CD4-positive, alpha-beta T cell treated with Interleukin-4 for 4 hours (primary cell): ENCODE measurements at regions not wholly inside any gene's neighbourhood (a gene's known extent, or its start where the extent isn't known, plus 50 kb on each side); places are given as distances from the start of the nearest gene placed in this dataset.
"Not testable (repeated sequence)": the region's sequence is repeated elsewhere in the genome, so short reads cannot be mapped to it uniquely, and the experiment has no call there.

ENCODE experiments used
- DNase-seq: peaks from one replicate; pipeline ENCODE4 v3.0.0-alpha.2; 2020

GRCh38 chr2:2502201-2502549 is 171.1 kb upstream of the MYT1L start:
- DNase-seq, result no peak

DNA sequence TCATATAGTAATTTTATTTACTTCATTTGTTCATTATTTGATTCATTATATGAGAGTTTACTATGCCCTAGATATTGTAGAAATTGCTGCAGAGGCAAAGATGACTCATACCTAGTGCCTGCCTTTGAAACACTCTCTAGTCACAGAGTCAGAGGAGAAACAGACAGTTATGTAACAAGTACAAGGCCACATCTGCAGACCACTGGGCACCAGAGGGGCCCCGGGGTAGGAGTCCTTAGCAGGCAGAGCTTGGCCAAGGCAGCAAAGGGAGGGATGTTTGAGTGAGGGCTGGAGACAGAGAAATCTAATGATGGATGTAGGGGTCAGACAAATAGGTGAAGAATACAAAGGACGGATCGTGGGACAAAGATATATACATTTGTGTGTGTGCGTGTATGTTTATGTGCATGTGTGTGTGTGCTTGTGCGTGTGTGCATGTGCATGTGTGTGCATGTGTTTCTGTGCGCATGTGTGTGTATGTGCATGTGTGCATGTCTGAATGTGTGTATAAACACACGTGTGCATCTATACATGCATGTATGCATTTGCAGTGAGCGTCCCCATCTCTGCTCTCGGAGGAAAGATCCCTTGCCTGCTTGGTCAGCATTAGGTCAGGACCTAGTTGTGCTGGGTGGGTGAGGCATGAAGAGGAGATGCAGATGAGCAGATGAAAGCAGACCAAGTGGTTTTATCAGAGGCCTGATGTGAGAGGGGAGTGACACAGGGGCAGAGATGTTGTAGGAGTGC is 170.6 kb upstream of the MYT1L start:
- DNase-seq, result no peak

DNA sequence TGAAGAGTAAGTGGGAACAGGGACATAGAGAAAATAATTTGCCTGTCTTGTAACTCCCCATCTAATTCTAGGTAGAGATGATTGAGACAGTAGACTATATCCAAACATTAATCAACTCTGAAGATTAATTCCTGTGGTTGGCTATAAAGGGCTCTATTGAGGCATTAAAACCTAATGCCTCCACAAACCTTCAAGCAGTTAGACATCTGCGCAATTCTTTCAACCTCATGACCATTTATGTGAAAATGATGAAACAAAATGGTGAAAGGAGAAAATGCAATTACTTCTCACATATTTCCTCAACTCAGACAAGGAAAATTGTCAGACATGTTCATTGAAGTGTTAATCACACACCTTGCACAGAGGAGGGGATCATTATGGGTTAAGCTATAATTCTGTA is 164.5 kb upstream of the MYT1L start:
- no peak for DNase-seq

- no peak for DNase-seq
These were observed 162.4 kb upstream of the MYT1L start for GRCh38 chr2:2493496-2493895.

DNA sequence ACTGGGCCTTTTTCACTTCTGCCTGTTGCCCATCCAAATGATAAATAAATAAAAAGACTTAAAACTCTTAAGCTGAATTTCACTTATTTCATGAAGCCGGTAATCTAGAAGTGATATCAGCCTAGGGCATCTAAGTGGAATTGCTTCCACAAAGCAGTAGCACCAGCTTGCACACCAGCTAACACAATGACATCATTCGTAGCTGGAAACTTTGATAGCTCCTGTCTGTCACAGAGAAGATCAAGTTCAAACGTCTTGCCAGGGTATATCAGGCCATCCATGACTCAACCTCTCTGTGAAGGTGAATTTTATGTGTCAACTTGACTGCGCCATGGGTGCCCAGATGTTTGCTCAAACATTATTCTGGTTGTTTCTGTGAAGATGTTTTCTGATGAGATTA is 161.7 kb upstream of the MYT1L start:
- no peak for DNase-seq

- DNase-seq, result no peak
These were observed 160.9 kb upstream of the MYT1L start for GRCh38 chr2:2491964-2492363.

DNA sequence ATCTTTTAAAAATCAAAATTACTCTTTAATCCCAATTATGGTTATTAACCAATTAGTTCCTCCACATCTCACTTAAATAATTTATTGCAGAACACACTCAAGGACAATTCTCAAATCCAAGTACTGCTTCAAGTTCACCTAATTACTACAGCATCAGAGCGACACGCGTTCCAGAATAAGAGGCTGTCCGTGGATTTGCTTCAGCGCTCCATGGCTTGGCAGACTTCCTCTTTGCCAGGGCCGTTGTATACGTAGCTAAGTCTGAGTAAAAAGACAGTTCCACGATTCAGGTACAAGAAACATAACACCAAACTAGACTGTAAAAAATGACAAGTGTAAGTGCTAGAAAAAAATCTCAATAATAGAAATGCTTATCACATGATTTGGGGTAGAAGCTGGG is 153.2 kb upstream of the MYT1L start:
- DNase-seq, result no peak

- DNase-seq, result no peak
These were observed 151.8 kb upstream of the MYT1L start for GRCh38 chr2:2482851-2483250.

DNA sequence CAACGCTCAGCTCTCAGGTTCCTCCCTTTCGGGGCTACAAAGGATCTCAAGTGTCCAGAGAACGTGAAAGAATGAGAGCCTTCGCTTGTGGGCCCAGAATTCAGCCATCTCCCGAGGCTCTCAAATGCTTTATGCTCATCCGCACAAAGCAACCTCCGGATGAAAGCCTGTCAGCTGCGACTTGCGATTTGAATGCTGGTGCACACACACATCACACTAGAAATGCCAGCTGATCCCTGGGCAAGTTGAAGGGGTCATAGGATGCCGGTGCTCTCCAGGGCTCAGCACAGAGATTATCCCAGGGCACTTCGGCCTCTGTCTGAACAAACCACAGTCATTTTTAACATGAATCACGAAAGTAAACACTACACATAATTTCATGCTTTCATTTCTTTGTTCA is 141.8 kb upstream of the MYT1L start:
- DNase-seq, result no peak

DNA sequence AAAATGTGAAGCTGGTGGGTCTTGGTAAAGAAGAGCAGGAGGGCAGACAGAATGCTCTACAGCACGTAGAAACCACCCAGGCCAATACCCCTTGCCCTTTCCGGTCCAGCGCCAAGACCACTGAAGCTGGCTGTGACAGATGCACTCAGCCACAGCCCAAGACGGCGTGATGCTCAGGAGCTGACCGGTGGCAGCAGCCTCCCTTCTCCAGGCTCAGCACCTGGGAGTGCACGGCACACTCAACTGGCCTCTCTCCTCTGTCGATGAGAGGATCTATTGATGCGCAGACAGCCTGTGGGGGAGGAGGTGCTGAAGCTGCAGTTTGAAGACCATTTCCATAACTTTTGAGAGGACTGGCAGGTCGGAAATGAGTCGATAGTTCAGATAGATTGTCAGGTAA is 141.0 kb upstream of the MYT1L start:
- no peak for DNase-seq

DNA sequence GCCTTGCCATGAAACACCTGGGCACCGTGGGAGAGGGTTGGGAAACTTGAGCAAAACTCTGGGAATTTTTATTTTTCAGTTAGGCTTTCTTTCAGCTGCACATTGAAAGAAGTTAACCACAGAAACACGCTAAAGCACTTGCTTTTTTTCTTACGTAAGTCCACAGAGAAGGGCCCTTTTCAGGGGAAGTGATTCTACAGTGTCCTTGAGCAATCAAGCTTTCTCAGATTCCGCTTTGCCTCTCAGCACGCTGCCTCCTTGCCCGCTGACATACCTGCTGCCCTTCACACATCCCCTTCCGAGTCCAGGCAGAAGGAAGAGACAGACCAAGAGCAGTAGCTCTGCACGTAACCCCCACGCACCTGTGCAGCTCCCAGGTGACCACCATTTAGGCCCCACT is 135.5 kb upstream of the MYT1L start:
- DNase-seq, result no peak

DNA sequence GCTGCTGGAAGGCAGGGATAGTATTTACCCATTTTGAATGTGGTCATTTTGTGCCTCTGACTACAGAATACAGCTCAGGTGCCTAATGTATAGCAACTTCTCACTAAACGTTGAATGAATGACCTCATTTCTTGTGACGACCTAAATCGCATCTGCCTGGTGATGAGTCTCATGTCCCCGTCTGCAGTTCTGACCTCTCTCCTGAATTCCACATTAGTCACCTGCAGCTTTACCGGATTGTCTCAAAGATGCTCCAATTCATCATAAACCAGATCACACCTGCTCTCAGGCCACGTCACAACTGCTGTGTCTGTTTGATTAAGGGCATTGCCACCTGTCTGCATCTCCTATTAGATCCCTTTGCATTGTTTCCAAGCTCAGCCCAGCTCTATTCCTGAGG is 133.6 kb upstream of the MYT1L start:
- DNase-seq, result no peak

GRCh38 chr2:2464094-2464493 is 133.0 kb upstream of the MYT1L start:
- no peak for DNase-seq

- DNase-seq, result no peak
These were observed 125.6 kb upstream of the MYT1L start for GRCh38 chr2:2456721-2457120.

- DNase-seq, result no peak
These were observed 124.1 kb upstream of the MYT1L start for GRCh38 chr2:2455151-2455550.

DNA sequence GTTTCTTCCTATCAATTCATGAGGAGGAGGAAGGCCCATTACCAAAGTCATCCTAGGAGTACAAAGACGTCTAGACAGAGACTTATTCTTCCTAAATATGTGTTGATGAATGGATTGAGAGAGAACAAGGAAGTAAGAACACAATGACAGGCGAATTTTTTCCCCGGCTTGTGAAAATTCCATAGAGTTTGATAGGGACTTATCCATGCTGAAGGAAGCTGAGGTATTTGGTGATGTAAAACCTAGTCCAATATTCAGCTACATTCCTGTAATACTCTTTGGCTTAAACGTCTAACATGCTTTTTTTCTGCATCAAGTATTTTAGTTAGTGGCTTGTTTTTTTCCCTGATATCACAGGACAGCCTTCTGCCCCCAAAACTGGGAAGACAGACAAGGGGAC is 121.9 kb upstream of the MYT1L start:
- DNase-seq, result no peak

DNA sequence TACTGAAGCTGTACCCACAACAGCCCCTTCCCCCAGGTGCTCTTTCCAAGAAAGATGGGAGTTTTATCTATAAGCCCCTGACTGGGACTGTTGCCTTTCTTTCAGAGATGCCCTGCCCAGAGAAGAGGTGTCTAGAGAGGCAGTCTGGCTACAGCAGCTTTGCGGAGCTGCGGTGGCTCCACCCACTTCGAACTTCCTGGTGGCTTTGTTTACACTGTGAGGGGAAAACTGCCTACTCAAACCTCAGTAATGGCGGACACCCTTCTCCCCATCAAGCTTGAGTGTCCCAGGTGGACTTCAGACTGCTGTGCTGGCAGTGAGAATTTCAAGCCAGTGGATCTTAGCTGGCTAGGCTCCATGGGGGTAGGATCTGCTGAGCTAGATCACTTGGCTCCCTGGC is 120.2 kb upstream of the MYT1L start:
- not testable (repeated sequence) for DNase-seq

- DNase-seq, result no peak
These were observed 117.1 kb upstream of the MYT1L start for GRCh38 chr2:2448178-2448577.

GRCh38 chr2:2422621-2423020 is 91.5 kb upstream of the MYT1L start:
- no peak for DNase-seq

- no peak for DNase-seq
These were observed 82.5 kb upstream of the MYT1L start for GRCh38 chr2:2413525-2413924.

DNA sequence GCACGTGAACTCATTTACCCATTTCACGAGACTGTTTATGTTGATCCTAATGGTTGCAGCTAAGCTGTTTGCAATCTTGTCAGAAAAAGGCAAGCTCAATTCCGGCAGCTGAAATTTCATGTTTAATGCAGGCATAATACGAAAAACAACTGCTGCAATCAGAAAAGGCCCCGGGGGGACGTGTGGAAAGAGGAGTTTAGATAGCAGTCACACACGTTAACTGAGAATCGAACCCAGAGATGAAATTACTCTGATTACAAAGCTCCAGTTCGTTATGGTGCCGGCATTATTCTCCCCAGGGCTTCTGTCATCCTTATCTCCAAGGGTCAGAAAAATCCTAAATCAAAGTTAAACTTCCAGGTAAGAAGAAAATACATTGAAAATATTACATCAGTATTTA is 79.9 kb upstream of the MYT1L start:
- DNase-seq, result no peak

DNA sequence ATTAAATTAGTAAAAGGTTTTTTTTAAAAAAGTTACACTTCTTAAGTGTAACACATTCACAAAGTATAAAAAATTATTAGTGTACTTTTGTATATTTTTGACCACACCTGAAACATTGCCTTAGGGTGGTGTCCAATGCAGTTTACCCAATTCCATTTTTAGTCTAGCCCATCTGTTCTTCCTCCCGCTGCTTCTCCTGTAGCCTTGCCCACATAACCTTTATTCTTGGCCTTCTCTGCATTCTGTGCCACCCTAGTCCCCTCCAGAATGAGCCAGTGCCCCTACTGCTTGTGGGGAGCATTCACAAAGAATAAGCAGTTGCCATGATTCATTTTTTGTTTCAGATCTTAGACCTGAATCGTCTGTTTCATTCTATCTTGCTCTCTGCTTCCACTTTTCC is 78.4 kb upstream of the MYT1L start:
- DNase-seq, result no peak

DNA sequence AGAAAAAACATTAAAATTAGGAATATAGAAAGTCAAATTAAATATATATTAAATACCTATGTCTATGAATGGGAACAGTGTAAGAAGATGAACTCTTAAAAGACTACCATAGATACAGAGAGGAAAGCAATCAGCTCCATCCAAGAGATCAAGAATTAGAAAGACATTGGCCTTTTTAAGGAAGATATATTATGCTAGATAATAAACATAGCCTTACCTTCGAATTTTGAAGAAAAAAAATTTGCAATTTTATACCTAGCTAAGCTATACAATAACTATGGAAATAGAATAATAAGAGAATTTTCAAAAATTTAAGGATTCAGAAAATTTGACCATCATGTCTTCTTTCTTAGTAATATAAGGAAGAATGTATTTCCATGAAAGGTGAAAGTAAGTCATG is 74.7 kb upstream of the MYT1L start:
- no peak for DNase-seq

GRCh38 chr2:2400286-2401038 is 69.4 kb upstream of the MYT1L start:
- DNase-seq, result no peak

DNA sequence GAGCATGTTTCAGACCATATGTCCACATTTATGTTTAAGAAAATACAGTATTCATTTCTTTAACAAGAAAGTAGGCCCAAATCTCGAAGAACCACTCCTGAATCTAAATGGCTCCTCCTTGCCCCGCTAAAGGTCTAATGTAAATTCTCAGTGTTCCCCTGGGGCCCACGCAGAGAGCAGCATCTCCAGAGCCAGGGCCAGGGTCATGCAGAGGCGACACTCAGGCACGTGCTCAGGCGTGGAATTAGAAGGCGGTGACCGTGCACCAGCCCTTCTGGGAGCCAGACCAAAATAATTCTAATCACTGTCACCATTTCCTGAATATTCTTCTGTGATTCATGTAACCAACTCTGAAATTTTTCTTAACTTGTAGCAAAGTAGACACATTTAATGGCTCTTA is 68.3 kb upstream of the MYT1L start:
- DNase-seq, result no peak
